Activated CD8-positive, alpha-beta memory T cell treated with anti-CD3 and anti-CD28 coated beads for 24 hours (primary cell): ENCODE measurements at regions not wholly inside any gene's neighbourhood (a gene's known extent, or its start where the extent isn't known, plus 50 kb on each side); places are given as distances from the start of the nearest gene placed in this dataset.
"Not testable (repeated sequence)": the region's sequence is repeated elsewhere in the genome, so short reads cannot be mapped to it uniquely, and the experiment has no call there.

ENCODE experiments used
- DNase-seq: peaks from one replicate; pipeline ENCODE4 v3.0.0-alpha.2; 2020

DNA sequence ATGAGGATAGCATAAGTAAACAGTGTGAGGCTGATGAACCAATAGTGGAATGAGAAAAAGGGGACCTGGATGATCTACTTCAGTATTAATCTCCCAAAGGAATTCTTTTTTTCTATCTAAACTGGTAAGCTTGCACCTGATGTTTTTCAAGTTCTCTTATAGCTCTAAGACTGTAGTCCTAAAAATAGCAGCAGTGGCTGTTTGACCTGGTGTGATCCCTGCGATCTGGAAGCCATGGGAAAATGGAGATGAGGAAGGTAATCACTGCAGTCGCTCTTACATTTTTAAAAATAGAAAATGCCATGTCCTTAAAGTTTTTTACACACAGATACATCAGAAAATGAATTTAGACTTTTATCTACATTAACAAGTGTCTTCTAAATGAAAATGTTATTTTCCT, 926.4 kb upstream of the SLC35B3 start:
- DNase-seq, result no peak

GRCh38 chr6:9360881-9361280, 925.5 kb upstream of the SLC35B3 start:
- DNase-seq, result no peak

DNA sequence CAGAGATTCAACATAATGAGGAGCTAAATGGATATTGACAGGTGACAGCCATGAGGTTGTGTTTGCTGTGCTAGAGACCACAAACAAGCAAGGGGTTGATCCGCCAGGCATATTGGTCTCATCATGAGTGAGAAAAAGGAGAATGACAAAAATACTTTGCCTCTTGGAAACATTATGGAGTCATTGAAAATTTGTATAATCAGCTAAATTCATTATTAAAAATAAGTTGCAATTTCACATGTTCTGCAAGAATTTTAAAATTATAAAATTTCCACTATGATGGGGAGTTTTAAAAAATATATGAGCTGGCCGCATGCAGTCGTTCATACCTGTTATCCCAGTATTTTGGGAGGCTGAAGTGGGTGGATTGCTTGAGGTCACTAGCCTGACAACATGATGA, 912.3 kb upstream of the SLC35B3 start:
- no peak for DNase-seq

DNA sequence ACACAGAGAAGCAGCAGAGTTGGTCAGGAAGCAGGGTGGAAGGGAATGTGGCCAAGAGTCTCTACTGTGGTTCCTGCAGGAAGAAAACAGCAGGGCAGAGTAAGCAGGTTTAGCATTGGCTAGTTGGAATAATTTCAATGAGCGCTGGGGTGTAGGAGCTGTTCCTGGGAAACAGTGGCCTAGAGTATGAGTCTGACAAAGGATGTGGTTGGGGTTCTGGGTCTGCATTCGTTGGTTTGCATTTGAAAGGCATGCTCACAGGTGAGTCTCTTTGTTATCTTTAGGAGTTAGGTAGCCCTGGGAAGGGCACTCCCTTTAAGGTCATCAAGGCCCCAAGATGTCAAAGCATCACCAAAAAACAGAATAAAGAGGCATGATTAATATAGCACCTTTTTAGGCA, 911.6 kb upstream of the SLC35B3 start:
- no peak for DNase-seq

DNA sequence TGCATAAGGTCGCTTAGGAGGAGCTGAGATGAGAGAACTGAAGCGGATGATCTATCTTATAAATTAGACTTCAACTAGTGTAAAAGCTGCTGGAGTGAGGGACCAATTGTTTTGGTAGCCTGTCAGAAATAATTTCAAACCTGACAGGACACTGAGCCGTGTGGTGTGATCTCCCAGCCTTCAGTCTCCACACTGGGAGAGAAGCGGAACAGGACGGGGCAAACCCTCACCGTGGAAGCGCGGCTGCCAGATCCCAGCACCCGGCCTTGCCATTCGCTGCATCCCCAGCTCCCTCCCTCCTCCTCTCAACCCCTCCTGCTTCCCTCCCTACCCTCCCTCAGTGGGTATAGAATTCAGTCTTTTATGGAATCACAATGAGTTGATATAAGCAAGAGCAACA, 900.1 kb upstream of the SLC35B3 start:
- DNase-seq, result no peak

DNA sequence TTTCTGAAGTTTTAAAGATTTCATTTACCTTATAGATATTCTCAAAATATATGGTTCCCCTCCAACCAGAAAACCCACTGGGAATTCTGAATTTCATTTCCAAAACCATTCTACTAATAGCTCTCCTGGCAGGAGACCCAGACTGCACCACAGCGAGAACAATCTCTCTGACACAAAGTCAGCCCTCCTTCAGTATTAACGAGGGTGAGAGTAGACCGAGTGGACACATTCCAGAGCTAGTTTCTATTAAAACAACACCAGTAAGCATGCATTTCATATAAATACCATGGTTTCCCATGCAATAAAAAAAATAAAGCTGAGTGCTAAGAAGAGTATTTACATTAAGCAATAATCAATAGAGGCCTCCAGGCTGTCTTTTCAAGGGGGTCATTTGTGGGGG, 899.6 kb upstream of the SLC35B3 start:
- no peak for DNase-seq

GRCh38 chr6:9332241-9332780, 897.0 kb upstream of the SLC35B3 start:
- DNase-seq, result no peak

- DNase-seq, result no peak
These were observed 881.5 kb upstream of the SLC35B3 start for GRCh38 chr6:9316831-9317230.

GRCh38 chr6:9315966-9316650, 880.8 kb upstream of the SLC35B3 start:
- no peak for DNase-seq

GRCh38 chr6:9308284-9308683, 872.9 kb upstream of the SLC35B3 start:
- no peak for DNase-seq

DNA sequence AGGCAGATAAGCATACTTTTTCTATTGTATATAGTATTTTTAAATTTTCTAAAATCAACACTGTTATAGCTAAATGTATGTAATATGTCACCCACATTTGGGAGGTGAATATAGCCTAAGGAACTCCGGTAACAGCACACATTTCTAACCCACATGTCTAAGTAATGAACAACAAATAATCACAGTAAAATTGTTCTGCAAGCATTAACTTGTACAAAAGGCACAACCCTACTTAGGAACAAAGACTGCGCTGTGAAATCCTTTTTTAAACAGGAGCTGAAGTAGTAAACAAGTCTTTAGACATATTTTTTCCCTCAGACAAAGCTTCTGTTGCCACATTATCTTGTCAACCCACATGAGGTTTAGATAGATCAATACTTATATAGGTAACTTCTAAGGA, 872.4 kb upstream of the SLC35B3 start:
- DNase-seq, result no peak

DNA sequence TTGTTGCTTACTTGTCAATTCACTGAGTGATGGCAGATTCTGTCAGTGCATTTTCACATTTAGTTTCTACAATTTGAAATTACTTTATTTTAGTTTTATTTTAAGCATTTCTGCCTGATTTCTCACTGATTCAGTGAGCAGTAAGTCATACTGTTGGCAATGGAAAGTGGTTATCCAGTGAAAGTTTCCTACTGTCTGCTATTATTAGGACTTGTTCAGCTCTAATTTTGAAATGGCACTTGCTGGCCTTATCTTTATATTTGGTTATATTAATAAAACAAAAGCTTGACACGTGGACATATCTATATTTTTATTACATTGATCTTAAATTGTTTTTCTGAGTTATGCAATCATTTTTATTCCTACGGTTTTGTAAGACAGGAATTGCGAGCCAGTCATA, 871.8 kb upstream of the SLC35B3 start:
- DNase-seq, result no peak

DNA sequence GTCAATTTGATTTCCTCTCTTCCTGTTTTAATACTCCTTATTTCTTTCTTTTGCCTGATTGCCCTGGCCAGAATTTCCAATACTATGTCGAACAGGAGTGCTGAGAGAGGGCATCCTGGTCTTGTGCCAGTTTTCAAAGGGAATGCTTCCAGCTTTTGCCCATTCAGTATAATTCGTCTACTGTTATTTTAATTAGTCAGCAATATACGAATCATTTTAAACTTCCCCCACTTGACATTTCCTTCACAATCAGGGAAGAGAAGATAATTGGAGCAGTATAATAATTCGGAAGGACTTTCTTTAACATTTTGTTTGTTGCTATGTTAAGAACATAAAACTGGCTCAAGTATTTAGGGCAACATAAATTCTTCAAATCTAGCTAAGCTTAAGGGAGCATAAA, 860.3 kb upstream of the SLC35B3 start:
- DNase-seq, result no peak

GRCh38 chr6:9292975-9293374, 857.6 kb upstream of the SLC35B3 start:
- no peak for DNase-seq

- DNase-seq, result not testable (repeated sequence)
These were observed 855.0 kb upstream of the SLC35B3 start for GRCh38 chr6:9290342-9290741.

DNA sequence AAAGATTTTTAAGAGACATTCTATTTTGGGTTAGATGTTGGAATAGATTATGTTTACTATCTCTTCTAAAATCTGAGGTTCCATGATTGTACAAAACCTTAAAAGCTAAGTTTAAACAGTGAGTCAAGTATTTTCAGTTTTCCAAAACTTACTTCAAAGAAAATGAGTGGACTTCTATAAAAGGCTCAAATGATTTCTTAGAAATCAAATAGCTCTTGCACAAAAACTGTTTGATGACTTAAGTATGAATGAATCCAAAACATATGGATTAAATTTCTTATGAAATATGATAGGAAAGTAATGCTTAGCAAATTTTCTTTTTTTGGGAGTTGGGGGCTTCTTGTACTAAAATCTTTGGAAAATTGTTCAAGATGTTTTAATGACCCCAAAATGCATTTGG, 837.3 kb upstream of the SLC35B3 start:
- no peak for DNase-seq

DNA sequence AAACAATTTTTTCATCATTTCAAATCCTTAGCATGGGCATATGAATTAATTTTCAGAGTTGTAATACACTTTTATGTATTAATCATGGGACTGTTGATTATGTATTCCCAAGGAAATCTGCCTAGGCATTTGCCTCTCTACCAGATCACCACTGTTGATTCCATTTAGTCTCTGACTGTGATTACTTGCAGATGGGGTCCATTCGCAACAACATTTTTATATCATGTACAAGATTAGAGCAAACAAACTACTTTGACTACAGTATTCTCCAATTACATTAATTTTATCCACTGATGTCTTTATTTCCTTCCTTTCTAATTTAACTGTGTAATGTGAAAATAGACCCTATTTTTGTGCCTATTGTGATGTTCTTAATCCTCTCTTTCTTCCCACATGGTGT, 831.4 kb upstream of the SLC35B3 start:
- no peak for DNase-seq

DNA sequence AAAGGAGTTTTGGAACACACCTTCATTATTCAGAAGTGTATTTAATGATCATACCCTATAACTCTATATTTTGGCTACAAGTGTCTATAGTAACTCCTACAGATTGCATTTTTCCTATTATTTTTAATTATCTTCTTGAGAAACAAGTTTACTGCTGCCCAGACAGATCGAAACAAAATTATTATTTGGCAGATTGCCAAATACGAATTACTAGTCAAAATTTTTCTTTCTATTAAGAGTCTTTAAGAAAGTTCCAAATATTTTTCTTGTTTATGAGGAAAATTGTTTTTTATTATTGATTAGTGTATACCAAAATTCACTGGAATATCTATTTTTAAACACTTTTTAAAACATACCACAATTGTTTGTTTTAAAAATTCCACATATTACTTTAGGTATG, 821.9 kb upstream of the SLC35B3 start:
- no peak for DNase-seq

DNA sequence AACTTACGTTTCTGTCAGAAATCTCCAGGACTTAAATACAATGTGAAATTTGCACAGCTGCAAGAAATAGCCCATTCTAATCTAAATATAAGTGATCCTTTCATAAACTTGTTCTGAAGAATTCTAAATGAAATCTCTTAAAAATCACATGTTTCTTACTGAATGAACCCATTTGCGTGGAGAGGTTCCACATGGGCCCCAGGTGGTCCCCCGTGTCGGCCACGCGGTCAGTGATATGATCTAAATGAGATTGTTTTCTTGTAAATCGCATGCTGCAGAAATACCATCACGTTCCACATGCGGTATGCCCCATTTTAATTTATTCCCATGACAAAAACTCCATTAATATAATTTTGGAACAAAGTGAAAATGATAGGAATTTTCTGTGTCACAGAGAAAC, 818.9 kb upstream of the SLC35B3 start:
- DNase-seq, result no peak

GRCh38 chr6:9252799-9253198, 817.5 kb upstream of the SLC35B3 start:
- DNase-seq, result no peak

- DNase-seq, result no peak
These were observed 815.5 kb upstream of the SLC35B3 start for GRCh38 chr6:9250852-9251251.

DNA sequence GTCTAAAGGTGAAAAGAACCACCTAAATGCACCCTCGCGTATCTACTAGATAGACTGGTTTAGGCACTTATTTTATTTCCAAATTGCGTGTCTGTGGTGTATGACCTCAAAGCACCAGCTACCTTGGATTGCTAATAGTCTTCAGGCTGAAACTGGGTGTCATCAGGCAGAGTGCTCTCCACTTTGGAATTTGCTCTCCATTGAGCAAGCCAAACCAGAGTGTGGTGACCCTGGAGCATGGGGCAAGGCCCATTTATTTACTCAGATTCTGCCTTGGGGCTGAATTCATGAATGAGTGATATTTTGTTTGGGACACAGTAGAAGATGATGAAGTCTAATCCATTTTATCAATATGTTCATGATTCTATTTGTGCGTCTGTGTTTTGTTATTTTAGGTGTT, 812.8 kb upstream of the SLC35B3 start:
- no peak for DNase-seq

- no peak for DNase-seq
These were observed 805.5 kb upstream of the SLC35B3 start for GRCh38 chr6:9240861-9241260.

GRCh38 chr6:9236443-9236842, 801.1 kb upstream of the SLC35B3 start:
- DNase-seq, result no peak

DNA sequence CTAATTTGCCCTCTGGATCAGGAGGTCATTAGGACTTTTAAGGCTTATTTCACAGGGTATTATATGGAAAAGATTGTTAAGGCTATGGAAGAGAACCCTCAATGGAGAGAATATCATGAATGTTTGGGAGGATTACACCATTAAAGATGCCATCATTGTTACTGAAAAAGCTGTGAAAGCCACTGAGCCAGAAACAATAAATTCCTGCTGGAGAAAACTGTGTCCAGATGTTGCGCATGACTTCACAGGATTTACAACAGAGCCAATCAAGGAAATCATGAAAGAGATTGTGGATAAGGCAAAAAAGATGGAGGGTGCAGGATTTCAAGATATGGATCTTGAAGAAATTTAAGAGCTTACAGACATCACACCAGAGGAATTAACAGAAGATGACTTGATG, 798.3 kb upstream of the SLC35B3 start:
- no peak for DNase-seq
